Mucosa of rectum (tissue), 2 donors: ENCODE measurements at regions not wholly inside any gene's neighbourhood (a gene's known extent, or its start where the extent isn't known, plus 50 kb on each side); places are given as distances from the start of the nearest gene placed in this dataset.

ENCODE experiments used
- H3K27ac ChIP-seq, 2 donors: one replicate each; pipeline ENCODE4 v1.7.0; 2013; ENCODE audit warnings: inconsistent platforms in 2 of 2, low read depth in 2 of 2, low read length in 2 of 2
- H3K27me3 ChIP-seq, 2 donors: one replicate each; pipeline ENCODE4 v1.7.0; 2013; ENCODE audit warnings: low read length in 2 of 2; ENCODE audit not compliant: control insufficient read depth in 2 of 2, insufficient read depth in 2 of 2
- H3K36me3 ChIP-seq, 2 donors: one replicate each; pipeline ENCODE4 v1.7.0; 2013; ENCODE audit warnings: low read length in 2 of 2; ENCODE audit not compliant: control insufficient read depth in 2 of 2, insufficient read depth in 2 of 2
- H3K4me1 ChIP-seq, 2 donors: one replicate each; pipeline ENCODE4 v1.7.0; 2013; ENCODE audit warnings: low read length in 2 of 2, mild to moderate bottlenecking in 1 of 2; ENCODE audit not compliant: control insufficient read depth in 2 of 2, insufficient read depth in 2 of 2
- H3K4me3 ChIP-seq, 2 donors: one replicate each; pipeline ENCODE4 v1.7.0; 2013; ENCODE audit warnings: low read length in 2 of 2
- H3K9ac ChIP-seq, 2 donors: one replicate each; pipeline ENCODE4 v1.7.0; 2013; ENCODE audit warnings: low read length in 2 of 2, low read depth in 1 of 2, mild to moderate bottlenecking in 1 of 2
- H3K9me3 ChIP-seq, 2 donors: one replicate each; pipeline ENCODE4 v1.7.0; 2013; ENCODE audit warnings: low read length in 2 of 2; ENCODE audit not compliant: control insufficient read depth in 2 of 2
- donor health status: healthy.
- donor health status: Normal muscosa, but diverticular disease.

DNA sequence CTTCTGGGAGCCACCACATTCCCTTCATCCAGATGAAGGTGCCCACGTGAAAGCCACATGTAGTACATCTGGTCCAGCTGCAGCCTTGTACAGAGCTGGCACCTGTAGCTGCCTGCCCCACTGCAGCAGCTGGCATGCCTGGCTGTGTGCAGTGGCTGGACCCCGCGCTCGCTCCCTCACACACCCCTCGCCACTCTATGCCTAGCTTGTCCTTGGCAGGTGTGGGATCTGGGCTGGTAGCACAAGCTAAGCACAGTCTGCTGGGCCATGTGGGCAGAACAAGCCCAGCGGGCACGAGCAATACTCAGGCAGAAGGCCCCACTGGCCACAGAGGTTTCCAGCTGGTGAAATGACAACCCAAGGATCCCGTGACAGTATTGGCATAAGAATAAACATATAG is 163.9 kb upstream of the PRNP start:
- Histone ChIP-seq H3K4me1 (no peaks in the 10 kb centered on the region), H3K27ac (no peak overlapping the region), H3K27me3 (no peaks in the 10 kb centered on the region), H3K9ac (no peak overlapping the region), H3K4me3 (no peak overlapping the region), H3K36me3 (no peaks in the 10 kb centered on the region), H3K9me3 (peaks cover 0 to 1% of the 10 kb centered on the region in 2 donors)

DNA sequence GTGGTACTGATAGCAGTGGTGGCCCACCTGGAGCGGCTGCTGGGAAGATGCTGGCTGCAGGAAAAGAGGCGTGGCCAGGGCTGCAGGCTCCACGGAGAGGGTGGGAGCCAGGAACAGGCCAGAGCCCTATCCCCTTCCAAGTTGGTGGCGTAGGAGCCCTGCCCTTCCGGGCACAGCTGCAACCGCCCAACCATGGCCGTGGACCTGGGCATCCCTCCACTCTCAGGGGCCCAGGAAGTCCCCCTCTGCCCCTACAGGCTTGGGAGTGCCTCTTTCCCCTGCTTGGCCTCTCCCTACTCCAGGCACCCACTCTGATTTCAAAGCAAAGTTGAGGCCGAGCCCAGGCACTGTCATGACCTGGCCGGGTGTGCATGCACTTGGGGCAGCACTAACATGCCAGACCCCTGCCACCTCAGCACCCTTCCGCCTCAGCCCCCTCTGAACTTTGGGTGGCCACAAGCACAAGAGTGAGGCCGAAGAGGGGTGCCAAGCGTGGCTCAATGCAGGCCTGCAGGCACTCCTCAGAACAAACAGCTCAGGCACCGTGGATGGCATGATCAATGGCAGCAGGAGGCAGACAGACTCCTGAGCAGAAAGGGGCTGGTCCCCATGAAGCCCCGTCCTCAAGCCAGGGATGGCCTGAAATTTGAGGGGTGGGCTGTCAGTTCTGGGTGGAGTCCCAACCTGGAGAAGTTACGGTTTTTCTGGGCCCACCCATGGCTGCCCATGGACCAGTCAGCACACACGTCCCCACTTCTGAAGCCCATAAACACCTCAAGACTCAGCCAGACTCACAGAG is 164.9 kb upstream of the PRNP start:
- no peak overlapping the region for H3K9ac ChIP-seq
- no peaks in the 10 kb centered on the region for H3K27me3 ChIP-seq
- H3K27ac ChIP-seq, result no peak overlapping the region
- H3K4me3 ChIP-seq, result no peak overlapping the region
- H3K9me3 ChIP-seq, result no peaks in the 10 kb centered on the region
- no peaks in the 10 kb centered on the region for H3K4me1 ChIP-seq
- H3K36me3 ChIP-seq, result no peaks in the 10 kb centered on the region

DNA sequence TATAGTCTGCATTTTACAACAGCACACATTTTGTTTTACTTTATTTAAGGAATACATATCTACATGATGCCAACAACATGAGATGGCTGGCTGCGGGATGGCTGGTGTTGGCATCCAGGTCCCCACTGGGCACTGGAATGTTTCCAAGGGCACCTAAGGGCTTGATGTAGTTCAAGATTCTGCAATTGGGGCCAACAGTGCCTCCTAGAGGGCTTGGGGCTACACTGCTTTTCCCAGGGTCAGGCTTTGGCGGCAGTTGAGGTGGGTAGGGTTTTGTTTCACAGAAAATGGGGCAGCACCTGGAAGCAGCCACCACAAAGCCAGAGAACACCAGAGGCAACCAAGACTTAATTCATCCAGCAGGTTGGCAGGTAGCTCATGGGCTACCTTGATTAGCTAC is 166.7 kb upstream of the PRNP start:
- H3K9ac ChIP-seq, result no peak overlapping the region
- H3K27ac ChIP-seq, result no peak overlapping the region
- no peaks in the 10 kb centered on the region for H3K36me3 ChIP-seq
- H3K9me3 ChIP-seq, result no peaks in the 10 kb centered on the region
- H3K27me3 ChIP-seq, result no peaks in the 10 kb centered on the region
- H3K4me3 ChIP-seq, result no peak overlapping the region
- H3K4me1 ChIP-seq, result no peaks in the 10 kb centered on the region

DNA sequence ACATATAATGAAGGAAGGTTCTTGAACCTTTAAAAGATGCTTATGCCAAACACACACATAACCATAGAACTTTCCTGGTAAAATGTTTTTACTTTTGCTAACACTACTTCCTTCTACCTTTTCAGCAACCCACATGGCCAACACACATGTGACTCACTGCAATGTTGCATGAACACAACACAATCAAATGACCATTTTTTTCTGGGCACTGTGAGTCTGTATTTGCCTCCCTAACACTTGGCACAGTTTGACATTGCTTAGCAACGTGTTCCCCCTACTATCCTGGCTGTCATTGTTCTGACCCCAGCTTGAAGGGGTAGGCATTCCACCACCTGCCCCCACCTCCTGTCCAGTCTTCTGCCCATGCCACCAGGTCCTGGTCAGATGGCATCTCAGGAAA is 169.4 kb upstream of the PRNP start:
- Histone ChIP-seq H3K27me3 (no peaks in the 10 kb centered on the region), H3K36me3 (no peaks in the 10 kb centered on the region), H3K4me1 (no peaks in the 10 kb centered on the region), H3K4me3 (no peak overlapping the region), H3K9me3 (no peaks in the 10 kb centered on the region), H3K27ac (no peak overlapping the region), H3K9ac (no peak overlapping the region)

DNA sequence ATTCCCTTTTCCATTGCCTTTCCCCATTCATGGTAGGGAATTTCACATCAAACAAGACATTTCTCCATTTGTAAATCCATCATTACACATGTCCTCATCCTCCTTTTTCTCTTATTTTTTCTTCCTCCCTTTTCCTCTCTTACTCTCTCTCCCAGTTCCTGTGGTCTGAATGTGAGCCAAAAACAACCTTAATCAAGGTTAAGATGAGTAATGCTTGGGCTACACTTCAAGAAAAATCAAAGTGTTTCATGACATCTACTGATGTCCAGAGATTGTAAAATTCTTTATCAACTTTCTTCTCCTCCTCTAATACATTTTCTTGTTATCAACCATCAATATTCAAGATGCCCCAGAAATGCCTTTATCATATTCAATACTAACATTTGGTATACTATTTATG is 172.5 kb upstream of the PRNP start:
- no peak overlapping the region for H3K9ac ChIP-seq
- no peaks in the 10 kb centered on the region for H3K9me3 ChIP-seq
- no peaks in the 10 kb centered on the region for H3K4me1 ChIP-seq
- no peak overlapping the region for H3K4me3 ChIP-seq
- no peaks in the 10 kb centered on the region for H3K27me3 ChIP-seq
- no peaks in the 10 kb centered on the region for H3K36me3 ChIP-seq
- H3K27ac ChIP-seq, result no peak overlapping the region

DNA sequence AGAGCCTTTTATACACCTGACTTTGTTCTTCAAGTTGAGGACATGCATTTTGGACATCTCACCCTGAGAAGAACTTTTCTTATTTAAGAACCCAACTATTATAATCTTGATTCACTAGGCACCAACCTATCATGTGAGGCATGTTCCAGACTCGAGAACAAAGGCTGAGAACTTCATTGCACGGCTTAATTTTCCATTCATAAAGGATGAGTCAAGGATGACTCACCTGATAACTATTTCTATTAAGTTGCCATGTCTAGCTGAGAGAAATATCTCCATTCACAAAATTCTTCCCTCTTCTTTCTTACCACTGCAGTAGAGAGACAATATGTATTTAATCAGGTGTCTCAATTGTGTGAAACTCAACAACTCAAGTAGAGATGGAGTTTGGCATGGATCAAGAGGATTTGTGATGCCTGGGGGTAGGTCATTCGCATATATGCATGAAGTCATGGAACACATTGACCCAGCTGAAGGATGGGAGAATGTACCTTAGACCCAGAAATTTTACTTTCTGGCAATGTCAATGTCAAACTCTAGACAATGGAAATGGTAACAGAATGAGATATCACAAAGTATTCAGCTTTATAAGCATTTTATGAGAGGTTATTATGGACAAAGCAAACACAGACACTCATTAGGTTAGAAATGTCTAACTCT is 173.2 kb upstream of the PRNP start:
- no peak overlapping the region for H3K27ac ChIP-seq
- H3K9me3 ChIP-seq, result no peaks in the 10 kb centered on the region
- H3K27me3 ChIP-seq, result no peaks in the 10 kb centered on the region
- no peak overlapping the region for H3K9ac ChIP-seq
- H3K36me3 ChIP-seq, result no peaks in the 10 kb centered on the region
- H3K4me1 ChIP-seq, result no peaks in the 10 kb centered on the region
- no peak overlapping the region for H3K4me3 ChIP-seq

DNA sequence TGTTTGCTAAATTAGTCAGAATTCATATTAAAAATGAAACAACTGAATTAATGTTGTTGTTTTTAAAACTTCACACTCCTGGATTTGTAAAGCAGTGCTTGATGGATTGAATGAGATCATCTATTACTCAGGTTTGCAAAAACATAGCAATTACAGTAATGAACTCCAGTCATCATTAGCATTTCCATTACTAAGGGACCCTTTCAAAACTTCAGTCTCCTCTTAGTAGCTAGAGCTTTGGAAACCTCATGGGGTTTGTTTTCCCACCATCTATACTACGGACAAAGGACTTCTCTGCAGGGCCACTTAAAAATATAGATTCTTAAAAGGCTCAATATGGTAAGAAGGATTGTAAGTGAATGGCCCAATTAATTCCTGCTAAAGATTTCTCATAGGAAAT is 174.5 kb upstream of the PRNP start:
- Histone ChIP-seq H3K9me3 (no peaks in the 10 kb centered on the region), H3K4me3 (no peak overlapping the region), H3K36me3 (no peaks in the 10 kb centered on the region), H3K4me1 (no peaks in the 10 kb centered on the region), H3K9ac (no peak overlapping the region), H3K27ac (no peak overlapping the region), H3K27me3 (no peaks in the 10 kb centered on the region)

DNA sequence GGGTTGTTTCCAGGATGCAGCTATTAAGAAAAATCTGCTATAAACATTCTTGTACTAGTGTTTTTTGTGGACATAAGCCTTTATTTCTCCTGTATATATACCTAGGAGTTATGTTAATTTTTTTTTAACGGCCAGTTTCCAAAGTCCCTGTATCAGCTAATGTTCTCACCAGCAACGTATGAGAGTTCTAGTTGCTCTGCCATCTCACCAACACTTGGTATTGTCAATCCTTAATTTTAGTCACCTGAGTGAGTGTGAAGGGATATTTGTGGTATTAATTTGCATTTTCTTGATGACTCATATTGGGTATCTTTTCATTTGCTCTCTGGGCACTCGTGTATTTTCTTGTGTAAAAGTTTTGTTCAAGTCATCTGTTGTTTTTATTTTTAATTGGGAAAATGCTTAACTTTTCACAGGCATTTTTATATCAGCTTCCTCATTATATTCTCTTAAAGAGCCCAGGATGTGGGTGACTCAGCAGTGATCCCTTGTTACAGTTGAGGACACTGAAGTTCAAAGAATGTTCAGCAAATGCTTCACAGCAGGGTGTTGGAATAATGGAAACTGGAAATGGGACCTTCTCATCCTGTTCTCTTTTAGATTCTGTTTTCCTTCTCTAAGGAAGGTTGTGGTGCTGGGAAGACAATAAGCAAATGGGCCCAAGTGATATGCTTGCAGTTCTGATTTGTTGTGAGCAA is 176.3 kb upstream of the PRNP start:
- H3K4me1 ChIP-seq, result no peaks in the 10 kb centered on the region
- H3K27me3 ChIP-seq, result no peaks in the 10 kb centered on the region
- H3K9ac ChIP-seq, result no peak overlapping the region

DNA sequence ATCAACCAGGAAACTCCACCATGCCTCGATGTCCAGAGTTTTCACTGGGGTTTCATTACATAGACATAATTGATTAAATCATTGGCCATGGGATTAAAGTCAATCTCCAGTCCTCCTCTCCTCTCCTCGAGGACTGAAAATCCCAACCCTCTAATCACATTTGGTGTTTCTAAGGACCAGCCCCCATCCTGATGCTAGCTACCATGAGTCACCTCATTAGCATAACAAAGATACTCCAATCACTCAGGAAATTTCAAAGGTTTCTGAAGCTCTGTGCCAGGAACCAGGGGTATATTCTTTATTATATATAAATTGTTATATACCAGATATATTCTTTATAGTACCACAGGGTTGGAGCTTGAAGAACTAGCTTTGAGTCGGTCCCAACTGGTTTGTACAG is 177.5 kb upstream of the PRNP start:
- H3K9me3 ChIP-seq, result no peaks in the 10 kb centered on the region
- H3K4me3 ChIP-seq, result no peak overlapping the region
- H3K4me1 ChIP-seq, result no peaks in the 10 kb centered on the region
- H3K27ac ChIP-seq, result no peak overlapping the region
- no peak overlapping the region for H3K9ac ChIP-seq
- no peaks in the 10 kb centered on the region for H3K27me3 ChIP-seq
- no peaks in the 10 kb centered on the region for H3K36me3 ChIP-seq

More for the DNA sequence above, 176.3 kb upstream of the PRNP start:
- H3K9me3 ChIP-seq, result no peaks in the 10 kb centered on the region
- H3K4me3 ChIP-seq, result no peak overlapping the region
- H3K27ac ChIP-seq, result no peak overlapping the region
- H3K36me3 ChIP-seq, result no peaks in the 10 kb centered on the region

DNA sequence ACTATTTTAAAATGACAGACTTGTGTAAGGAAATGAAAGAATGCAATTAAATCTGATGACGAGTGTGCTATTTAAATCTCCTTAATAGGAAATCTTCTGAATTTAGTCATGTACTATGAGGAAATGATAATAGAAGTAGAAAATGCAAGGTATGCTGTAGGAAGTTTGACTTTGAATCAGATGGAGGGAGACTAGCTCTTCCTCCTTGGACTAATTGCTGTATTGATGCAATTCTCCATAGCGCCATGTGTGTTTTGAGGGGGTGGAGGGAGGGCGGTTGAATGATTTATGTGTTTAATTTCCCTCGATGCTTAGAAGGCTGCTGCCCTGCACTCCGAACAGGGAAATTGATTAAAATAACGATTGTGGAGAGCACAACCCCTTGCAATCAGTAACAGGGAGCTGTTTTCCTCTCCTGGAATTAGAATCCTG is 179.0 kb upstream of the PRNP start:
- H3K36me3 ChIP-seq, result no peaks in the 10 kb centered on the region
- H3K9me3 ChIP-seq, result no peaks in the 10 kb centered on the region
- H3K27me3 ChIP-seq, result no peaks in the 10 kb centered on the region

More for the DNA sequence above, 179.0 kb upstream of the PRNP start:
- Histone ChIP-seq H3K4me1 (no peaks in the 10 kb centered on the region), H3K27ac (no peak overlapping the region), H3K9ac (no peak overlapping the region), H3K4me3 (no peak overlapping the region)
